UCSD-AML1 (cell line): ENCODE measurements at regions not wholly inside any gene's neighbourhood (a gene's known extent, or its start where the extent isn't known, plus 50 kb on each side); places are given as distances from the start of the nearest gene placed in this dataset.

Experiments used
- DNase-seq: peaks from one replicate; lab custom pipeline; 2025; ENCODE audit not compliant: unreplicated experiment; lab: John Stamatoyannopoulos, UW

DNA sequence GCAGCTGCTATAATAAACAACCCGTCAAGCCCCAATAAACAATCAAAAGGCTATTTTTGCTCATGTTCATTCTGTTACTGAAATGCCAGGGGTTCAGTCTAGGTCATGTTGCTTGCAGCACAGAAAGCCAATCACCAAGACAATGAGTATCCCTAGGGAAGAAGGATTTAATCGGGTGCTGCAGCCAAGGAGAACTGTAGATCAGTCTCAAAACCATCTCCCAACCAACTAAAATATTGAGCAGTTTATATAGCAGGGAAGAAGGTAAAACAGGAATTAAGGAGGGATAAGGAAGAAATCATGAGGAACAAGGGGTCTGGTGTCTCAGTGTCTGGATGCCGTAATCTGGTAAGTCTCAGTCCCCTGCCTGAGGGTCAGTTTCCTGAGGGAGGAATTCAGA is 169.5 kb downstream of the BLID start:
- DNase-seq = no peak

DNA sequence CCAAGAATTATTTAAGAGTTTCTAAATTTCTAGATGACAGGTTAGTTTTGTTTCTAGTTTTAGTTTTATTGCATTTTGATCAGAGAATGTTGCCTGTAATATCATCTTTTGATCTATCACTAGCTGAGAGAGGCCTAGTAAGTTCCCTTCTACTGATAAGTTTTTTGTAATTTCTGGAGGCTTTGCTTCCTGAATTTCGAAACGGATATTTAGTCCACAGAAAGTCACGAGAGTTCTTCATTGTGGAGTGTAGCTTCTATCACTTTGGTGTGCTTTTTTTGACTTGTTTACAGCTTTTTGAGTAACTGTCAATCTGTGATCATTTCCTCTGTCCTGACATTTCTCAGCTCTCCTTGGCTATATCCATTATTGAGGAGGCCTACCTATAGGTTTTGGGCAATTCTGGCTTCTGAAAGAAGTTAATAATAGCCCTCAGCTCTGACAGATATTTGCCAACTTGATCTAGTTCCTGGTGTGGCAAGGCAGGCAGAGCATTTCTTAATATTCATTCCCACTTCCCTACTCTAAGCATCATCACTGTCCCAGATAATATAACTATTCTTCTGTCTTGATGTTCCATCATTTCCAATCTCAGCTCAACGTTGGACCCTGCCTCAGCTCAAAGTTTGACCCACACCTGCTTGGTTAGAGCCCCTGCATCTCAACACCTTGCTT is 171.3 kb downstream of the BLID start:
- no peak for DNase-seq

DNA sequence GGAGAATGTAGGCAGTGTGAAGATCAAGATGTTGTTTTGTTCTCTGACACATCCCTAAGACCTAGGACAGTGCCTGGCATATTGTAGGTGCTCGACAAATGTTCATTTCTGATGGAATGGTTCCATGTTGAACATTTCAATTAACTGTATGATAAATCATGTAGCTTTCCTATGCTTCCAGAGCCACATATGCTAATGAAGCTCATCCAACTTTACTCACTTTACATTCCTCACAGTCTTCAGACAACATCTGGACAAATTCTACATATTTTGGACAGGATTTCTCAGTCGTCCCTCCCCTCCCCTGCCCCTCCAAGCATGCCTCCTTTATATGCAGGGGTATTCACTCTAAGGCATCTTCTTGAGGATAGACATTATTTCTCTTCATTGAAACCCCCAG is 177.9 kb downstream of the BLID start:
- DNase-seq = no peak

DNA sequence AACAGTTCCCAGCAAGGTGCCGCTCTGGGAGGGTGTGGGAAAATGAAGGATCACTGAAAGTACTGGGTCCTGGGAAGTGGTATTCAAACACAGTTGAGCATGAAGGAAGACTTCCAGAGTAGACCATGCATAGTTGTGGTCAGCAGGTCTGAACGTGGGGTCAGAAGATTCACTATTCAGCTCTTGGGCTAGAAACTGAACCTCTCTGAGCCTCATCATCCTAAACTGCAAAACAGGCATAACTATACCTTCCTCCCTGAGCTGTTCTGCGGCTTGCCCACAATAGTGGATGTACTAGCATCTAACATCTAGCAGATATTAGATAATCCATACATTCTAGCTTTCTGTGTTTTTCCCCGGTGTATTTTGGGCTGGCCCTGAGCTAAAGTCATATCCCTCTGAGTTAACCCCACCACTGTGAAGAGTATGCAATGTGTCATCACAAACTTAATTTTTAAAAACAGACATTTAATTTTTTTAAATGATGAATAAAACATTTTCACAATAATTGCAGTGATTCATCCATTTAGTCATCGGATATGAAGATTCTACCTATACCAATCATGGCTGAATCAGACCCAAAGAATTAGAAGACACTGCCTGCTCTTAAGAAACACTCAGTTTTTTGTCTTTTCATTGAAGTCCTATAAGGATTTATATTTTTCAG is 179.1 kb downstream of the BLID start:
- DNase-seq = no peak

DNA sequence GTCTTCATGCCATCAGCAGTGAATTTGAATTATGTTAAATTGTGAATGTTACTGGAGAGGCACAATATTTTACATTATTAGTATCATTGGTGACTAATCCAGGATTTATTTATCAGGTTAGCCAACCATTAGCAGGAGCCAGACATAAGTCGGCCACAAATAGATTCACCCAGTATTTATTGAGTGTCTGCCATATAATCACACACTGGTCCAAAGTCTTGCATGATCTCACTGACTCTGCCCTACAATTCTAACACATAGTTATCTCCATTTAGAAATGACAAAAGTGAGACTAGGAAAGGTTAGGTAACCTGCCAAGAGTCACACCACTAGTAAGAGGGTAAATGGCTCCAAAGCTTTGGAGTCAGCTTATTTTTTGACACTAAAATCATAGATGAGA is 179.6 kb downstream of the BLID start:
- DNase-seq = no peak

DNA sequence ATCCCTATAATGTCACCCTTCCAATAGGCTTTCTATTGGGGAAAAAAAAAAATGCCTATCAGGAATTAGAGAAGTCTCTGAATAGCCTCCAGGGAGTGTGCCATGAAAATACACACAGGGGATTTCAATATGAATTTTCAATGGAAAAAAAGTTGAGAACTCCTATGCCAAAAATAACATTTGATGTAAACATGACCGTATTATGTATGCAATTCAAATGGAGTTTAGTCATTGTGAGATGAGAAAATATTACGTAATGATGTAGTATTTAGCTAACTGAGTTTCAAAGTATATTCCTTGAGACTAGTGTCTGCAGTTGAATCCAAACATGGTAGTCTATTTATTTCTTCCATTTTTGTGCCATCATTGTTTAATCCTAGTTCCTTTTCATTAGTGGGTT is 182.3 kb downstream of the BLID start:
- no peak for DNase-seq

DNA sequence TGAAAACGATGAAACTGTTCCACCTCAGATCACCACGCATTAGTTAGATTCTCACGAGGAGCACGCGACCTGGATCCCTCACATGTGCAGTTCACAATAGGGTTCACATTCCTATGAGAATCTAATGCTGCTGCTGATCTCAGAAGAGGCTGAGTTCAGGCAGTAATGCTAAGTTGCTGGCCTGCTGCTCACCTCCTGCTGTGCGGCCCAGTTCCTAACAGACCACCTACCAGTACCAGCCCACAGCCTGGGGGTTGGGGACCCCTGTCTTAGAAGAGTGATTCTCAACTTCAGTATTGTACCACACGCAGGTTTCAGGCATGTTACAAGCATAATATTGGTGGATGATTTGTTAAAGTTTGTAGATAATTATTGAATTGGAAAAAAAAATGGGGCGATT is 182.7 kb downstream of the BLID start:
- DNase-seq = no peak

DNA sequence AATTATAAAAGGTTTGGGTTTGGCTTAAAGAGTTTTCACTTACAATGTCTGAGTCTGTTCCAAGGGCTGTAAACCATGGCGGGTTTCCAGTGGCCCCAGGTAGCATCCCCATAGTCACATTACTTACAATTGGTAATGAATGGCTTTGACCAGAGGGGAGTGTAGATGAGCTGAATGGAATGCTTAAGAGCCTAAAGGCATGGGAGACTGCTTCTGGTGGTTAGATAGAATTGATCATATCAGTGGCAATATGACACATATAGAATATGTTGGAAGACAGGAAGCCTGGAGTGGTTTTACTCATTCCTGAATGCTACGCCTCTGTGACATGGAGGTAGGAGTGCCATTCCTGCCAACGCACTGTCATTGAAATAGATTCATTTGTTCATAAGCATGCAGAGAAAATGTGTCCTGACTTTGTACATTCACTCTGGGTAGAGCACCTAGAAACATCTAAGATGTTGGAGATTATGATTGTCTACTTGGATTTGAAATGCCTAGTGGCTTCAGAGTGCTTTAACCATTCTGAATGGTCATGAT is 183.3 kb downstream of the BLID start:
- DNase-seq = no peak

DNA sequence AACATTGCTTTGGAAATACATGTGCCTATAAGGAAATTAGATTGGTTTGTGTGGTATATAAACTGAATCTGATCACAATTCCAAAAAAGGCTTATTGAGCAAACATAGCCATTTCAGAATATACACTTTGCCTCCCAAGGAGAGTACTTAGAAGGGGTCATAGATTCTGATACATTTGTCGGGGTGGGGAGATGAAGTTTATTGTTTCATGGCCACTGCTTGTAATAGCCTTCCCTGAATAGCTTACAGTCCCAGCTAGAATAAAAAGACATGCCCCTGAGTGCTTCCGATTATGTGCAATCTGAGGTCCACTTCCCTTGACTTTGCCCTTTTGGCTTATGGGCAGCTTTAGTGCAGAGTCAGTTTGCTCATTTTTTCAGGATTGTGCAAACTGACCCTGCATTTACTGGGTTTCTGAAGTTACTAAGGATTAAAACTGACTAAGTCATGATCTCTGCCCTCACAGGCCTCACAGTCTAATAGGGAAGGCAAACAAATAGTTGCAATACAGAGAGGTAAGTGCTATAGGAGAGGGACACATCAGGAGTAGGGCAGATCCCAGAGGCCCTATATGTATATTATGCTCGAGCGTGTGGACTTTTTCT is 184.2 kb downstream of the BLID start:
- no peak for DNase-seq

DNA sequence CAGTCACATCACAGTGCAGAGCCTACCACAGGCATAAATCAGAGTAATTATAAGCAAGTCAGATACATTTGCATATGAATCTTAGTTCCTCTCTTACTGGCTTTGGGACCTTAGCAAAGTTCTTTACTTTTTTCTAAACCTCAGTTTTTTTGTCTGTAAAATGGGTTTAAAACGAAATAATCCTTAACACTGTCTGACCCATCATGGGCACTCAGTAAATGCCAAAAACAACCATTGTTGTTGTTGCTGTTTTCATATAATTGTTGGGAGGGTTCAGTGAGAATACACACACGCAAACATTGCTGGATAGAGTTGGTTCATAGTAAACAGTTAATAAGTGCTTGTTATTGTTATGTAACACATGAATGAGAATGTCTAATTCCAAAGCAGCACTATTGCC is 184.9 kb downstream of the BLID start:
- DNase-seq = no peak

DNA sequence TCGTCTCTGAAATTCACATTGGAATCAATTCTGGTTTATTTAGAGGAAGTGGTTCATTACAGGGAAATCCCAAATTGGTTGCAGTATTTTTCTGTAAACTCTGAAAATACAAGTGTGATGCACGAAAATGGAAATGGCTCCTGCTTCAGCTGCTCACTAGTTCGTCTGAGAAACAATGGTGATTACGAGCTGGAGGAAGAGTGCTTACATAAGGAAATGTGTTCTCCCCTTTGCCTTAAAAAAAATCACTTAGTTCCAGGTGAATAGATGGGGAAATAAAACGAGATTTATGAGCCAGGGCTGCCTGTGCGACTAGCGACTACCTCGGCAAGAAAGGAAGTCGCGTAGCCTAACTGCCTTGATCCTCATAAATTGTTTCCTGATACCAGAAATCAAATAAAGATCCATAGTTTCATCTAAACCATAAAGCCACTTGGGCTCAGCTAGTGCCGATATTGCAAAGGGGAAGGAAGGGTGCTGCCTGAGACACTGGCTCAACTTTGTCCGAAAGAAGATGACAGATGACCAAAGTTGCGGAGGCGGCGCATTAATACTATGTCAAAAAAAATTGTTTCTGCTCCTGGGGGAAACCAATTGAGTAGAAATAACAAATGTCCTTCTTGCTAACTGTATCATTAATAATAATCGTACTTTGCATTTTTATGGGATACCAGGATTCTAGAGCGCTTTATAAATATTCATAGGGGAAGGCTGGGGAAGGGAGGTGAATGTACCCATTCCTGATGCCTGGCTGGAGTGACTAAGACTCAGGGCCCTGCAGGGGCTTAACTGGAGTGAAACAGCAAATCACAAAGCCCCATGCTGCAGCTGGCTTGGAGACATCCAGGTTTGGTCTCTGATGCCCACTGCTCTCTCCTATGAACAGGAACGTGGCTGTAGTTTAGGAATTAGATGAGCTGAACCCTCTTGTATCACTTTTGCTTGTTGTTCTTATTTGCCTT is 185.7 kb downstream of the BLID start:
- no peak for DNase-seq

DNA sequence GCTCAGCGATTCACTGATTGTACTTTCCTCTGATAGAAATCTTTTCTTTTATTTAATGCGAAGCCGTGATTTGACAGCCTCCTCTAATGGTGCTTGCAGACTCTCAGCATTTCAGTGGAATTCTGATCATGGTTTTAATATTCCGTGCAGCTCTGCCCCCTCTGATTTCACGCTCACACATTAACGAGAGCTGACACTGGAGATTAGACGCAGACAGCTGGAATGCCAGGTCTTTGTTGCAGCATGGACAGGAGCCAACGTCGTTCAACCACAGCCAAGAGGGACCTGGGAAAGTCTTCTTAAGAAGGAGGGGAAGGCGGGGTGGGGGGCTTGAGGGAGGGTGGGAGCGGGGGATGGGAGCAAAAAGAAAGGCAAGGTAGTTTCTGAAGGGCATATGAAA is 186.4 kb downstream of the BLID start:
- DNase-seq = no peak

DNA sequence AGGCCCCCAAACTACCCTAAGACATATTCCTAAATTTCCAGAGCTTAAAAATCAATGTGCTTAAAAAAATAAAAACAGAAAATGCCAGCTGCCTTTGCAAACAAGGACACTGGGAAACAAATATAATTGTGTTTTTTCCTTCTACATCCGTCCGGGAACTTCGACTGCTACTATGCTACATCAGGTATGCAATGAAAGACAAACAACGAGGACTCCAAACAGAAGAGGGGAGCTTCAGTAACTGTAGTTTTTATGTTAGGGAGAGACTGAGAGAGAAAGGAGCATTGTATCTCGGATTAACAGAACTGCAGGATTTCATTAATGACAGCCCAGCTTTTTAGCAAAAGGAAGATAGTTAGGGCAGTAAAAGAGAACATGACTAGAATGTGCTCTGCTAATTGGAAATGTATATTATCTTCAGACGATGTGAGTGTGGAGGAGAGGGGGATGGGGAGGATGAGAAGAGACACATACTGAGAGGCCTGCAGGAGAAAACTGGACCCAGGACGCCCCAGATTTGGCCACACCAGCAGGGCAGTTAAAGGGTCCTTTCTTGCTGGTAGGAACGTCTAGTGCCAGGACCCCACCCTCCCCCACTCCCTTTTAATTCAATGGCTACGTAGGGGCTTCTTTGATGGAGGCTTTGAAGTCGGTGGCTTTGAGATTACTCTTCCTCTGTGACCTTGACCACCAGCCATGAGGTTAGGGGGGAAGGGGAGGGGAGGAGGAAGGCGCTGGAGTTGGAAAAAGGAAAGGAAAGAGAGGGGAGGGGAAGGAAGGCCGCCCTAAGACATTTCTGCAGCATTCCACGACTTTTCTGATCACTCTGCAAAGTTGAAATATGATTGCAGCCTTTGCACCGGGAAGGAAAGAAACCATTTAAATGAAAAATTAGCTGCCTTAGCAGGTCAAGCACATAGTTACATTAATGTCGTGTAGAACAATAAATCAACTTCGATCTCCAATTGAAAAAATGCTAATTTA is 187.1 kb downstream of the BLID start:
- DNase-seq = no peak

DNA sequence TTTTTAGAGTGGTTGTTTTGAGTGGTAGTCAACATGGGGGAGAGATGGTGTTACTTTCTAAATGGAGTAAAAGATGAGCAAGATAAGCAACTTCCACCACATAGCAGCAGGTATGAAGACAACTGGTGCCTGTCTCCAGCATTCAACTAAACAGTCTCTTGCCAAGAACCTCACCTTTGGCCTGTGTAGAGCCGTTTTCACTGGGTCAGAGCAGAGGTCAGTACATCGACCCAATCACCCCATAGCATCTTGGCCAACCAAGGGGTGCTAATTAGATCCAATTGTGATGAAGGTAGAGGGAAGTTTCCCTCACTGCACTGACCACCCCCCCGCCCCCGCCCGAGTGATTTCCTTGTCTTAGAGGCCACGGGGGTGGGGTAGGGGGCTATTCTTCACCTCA is 188.2 kb downstream of the BLID start:
- no peak for DNase-seq

DNA sequence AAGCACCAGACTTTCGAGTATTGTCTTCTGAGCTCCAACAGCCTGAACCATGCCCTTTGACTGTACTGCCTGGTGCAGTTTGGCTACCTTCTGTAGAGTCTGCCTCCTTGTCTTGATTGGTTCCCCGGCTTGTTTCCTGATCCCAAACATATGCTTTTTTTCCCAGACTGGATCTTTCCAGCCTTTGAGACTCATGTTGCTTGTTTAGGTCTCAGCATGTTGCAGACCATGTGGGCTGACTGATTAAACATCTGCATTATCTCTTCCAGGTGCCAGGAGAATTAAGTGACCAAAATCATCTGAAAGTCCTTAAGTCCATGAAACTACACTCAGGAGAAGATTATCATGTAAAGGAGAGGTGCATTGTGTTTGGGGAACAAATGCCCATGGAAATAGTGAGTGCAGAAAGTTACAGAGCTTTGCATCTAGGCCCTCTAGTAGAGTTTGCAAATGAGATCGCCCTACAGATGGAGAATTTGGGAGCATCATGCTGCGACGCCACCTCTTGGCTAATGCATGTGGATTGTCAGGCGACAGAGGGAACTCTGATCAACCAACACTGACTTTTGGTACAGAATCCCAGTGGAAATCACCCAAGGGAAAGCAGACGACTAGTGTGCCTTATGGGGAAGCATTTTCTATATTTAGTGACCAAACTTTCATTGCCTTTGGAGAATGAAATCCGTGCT is 188.8 kb downstream of the BLID start:
- no peak for DNase-seq

DNA sequence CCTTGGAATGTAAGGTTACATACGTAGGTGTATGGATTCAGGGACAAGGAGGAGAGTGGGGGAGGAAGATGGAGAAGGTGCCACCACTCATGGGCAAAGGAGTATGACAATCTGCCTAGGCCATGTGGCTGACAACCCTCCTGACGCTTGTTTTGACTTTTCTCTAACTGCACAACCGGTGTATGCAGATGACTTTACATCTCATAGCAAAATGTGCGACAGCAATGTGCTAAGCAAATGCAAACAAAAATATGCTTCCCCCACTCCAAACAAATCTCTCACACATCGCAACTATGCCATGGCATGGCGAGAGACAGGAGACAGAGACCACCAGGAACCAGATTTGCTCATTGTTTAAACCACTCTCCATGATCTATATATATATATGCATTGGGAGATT is 191.8 kb downstream of the BLID start:
- DNase-seq = no peak

DNA sequence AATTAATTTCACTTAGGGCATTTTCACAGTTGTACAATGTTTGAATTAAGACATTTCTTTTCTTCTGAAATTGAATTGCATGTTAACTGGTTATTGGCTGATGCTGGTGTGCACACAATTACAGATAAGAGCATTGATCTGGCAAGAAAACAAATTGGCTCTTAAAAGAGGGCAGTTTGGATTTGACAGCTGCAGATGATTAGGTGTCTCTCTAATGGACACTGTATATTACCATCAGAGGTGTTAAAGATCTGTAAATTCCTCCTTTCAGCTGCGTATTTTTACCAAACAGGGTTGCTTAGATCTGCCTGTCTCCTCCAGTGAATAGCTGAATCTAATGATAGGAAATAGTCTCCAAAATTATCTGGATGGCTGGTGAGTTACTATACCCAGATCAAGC is 198.5 kb downstream of the BLID start:
- DNase-seq = no peak

DNA sequence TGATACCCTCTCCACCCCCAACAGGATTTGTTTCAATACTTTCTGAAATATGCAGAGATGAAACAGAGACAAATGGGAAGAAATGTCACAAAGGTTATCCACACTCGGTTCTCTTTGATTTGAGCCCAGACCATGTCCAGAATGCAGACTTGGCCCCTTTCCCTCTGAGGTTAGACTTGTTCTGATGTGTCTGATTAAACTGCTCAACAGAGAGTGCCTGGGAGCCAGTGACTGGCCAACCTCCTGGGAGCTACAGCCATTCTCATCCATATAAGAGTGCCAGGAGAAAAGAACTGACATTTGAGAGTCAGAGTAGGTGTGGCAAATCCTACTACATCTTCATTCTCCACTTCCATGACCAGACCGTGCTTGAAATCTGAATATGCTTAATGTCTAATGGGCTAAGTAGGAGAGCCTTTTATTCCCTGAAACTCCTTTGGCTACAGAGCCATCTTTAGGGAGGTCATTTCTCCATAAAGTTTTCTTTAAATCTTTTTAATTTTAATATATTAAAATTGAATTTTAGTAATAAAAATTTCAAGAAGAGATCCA is 201.4 kb downstream of the BLID start:
- no peak for DNase-seq

DNA sequence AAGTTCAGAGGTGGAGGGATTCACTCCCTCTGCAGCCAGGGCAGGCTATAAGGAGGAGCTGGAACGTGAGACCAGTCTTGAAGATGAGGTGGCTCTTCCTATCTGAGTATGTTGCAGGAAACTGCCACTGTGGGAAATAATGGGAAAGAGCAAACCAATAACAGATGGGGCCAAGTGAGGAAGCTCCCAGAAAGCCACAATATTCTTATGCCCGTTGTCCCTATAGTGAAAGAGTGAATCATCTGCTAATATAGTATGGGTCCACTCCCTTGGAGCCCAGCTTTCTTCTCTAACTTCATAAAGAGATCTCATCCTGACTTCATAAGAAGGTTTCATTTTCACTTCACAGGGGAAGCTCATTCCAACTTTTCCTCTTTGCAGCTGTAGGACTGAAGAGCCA is 206.4 kb downstream of the BLID start:
- no peak for DNase-seq
